Endothelial cell of umbilical vein (primary cell): ENCODE measurements at regions not wholly inside any gene's neighbourhood (a gene's known extent, or its start where the extent isn't known, plus 50 kb on each side); places are given as distances from the start of the nearest gene placed in this dataset.

ENCODE experiments used
- BruUV-seq: library from RNA; stranded (reverse); fragments of 400-500 nt; replicated peaks from 2 replicates; lab custom pipeline; 2021; lab: Mats Ljungman, UMichigan
- CTCF ChIA-PET: fragments of 300-600, 350-600 bp; sonication (Branson Sonifier 250); formaldehyde crosslinking; loops from one replicate; lab custom pipeline; 2021; ENCODE audit warnings: antibody characterized with exemption, inconsistent platforms; lab: Charles Lee
- POLR2A ChIA-PET: fragments of 300-600, 350-600 bp; sonication (Branson Sonifier 250); formaldehyde crosslinking; loops from one replicate; lab custom pipeline; 2021; ENCODE audit warnings: antibody characterized with exemption, inconsistent platforms; lab: Charles Lee
- DNase-seq: peaks from one replicate; pipeline ENCODE4 v3.0.0-alpha.2; 2011; ENCODE audit warnings: low read depth, low spot score
- FAIRE-seq: peaks from 2 replicates; lab custom pipeline; 2011; peaks lifted over from hg19 to GRCh38; lab: Jason Lieb, UNC
- H2AFZ ChIP-seq: 2 replicates; pipeline ENCODE4 v1.6.0; 2012; ENCODE audit warnings: low read depth, low read length, control low read depth, inconsistent platforms
- H3K27ac ChIP-seq: 2 replicates; pipeline ENCODE4 v1.5.1; 2011; ENCODE audit warnings: low read depth, mild to moderate bottlenecking, control low read depth, low read length, moderate library complexity; ENCODE audit not compliant: insufficient read depth
- H3K27me3 ChIP-seq, 2 experiments: 2 replicates each; pipeline versions ENCODE4 v1.6.0 to v1.6.1; 2011; ENCODE audit warnings: low read length in 2 of 2, mixed read lengths in 1 of 2; ENCODE audit not compliant: control insufficient read depth in 2 of 2, insufficient read depth in 2 of 2
- H3K36me3 ChIP-seq, 2 experiments: 2 replicates in 1 of 2; 3 replicates in 1 of 2; pipeline ENCODE4 v1.5.1; 2011; ENCODE audit warnings: low read length in 2 of 2, mild to moderate bottlenecking in 1 of 2, moderate library complexity in 1 of 2; ENCODE audit not compliant: control insufficient read depth in 2 of 2, insufficient read depth in 2 of 2; ENCODE audit errors: extremely low read depth in 1 of 2
- H3K4me1 ChIP-seq: 3 replicates; pipeline ENCODE4 v1.5.1; 2011; ENCODE audit warnings: mild to moderate bottlenecking, low read length; ENCODE audit not compliant: control insufficient read depth, insufficient read depth; ENCODE audit errors: extremely low read depth
- H3K4me2 ChIP-seq: 2 replicates; pipeline ENCODE4 v1.6.1; 2011; ENCODE audit warnings: low read length, control low read depth, mixed read lengths; ENCODE audit not compliant: insufficient read depth
- H3K4me3 ChIP-seq, 3 experiments: fragments of 200-600 bp in 1 of 3; sonication (generic), shearing (Covaris generic) in 1 of 3; replicated peaks in 1 of 3; 2 replicates each; pipeline ENCODE4 v1.5.1; 2011 to 2016; ENCODE audit warnings: control low read depth in 3 of 3, low read length in 3 of 3, mild to moderate bottlenecking in 2 of 3, inconsistent platforms in 1 of 3, low read depth in 1 of 3, moderate library complexity in 1 of 3; ENCODE audit not compliant: insufficient read depth in 1 of 3
- H3K79me2 ChIP-seq: 2 replicates; pipeline ENCODE4 v1.6.0; 2012; ENCODE audit warnings: low read length, inconsistent platforms; ENCODE audit not compliant: control insufficient read depth, insufficient read depth
- H3K9ac ChIP-seq: replicated peaks from 2 replicates; pipeline ENCODE3; 2011; ENCODE audit warnings: low read length, control low read depth; ENCODE audit not compliant: insufficient read depth; ENCODE audit errors: extremely low read depth
- H3K9me1 ChIP-seq: replicated peaks from 3 replicates; pipeline ENCODE4 v1.6.0; 2011; ENCODE audit warnings: mild to moderate bottlenecking, low read length; ENCODE audit not compliant: control insufficient read depth, insufficient read depth; ENCODE audit errors: extremely low read depth
- H3K9me3 ChIP-seq: replicated peaks from 2 replicates; pipeline ENCODE4 v1.5.1; 2012; ENCODE audit warnings: low read length, inconsistent platforms; ENCODE audit not compliant: control insufficient read depth, insufficient read depth
- H4K20me1 ChIP-seq: replicated peaks from 2 replicates; pipeline ENCODE3; 2011; ENCODE audit warnings: mild to moderate bottlenecking, low read length; ENCODE audit not compliant: control insufficient read depth, insufficient read depth; ENCODE audit errors: extremely low read depth
- EZH2 ChIP-seq: IDR thresholded peaks from 2 replicates; pipeline ENCODE4 v1.6.1; 2012; ENCODE audit warnings: borderline replicate concordance, low read depth, mild to moderate bottlenecking, moderate library complexity, low read length, inconsistent platforms; ENCODE audit not compliant: severe bottlenecking
- FOS ChIP-seq: IDR thresholded peaks from 2 replicates; pipeline ENCODE4 v1.6.1; 2011; ENCODE audit warnings: mild to moderate bottlenecking, low read length, moderate library complexity, borderline replicate concordance; ENCODE audit not compliant: insufficient read depth
- GATA2 ChIP-seq: IDR thresholded peaks from 2 replicates; pipeline ENCODE4 v1.7.0; 2011; ENCODE audit warnings: low read depth, mild to moderate bottlenecking, moderate library complexity, mixed read lengths, low read length; ENCODE audit not compliant: insufficient read length, insufficient read depth
- JUN ChIP-seq: IDR thresholded peaks from 2 replicates; pipeline ENCODE4 v1.6.1; 2011; ENCODE audit warnings: borderline replicate concordance, low read depth; ENCODE audit not compliant: insufficient read length, insufficient read depth
- MYC ChIP-seq: IDR thresholded peaks from one replicate; pipeline ENCODE4 v1.6.1; 2011; ENCODE audit warnings: mild to moderate bottlenecking, low read depth, low read length
- POLR2A ChIP-seq: IDR thresholded peaks from 2 replicates; pipeline ENCODE4 v1.6.1; 2012; ENCODE audit warnings: low read depth, mild to moderate bottlenecking, control low read depth, low read length
- POLR2AphosphoS5 ChIP-seq: IDR thresholded peaks from 2 replicates; pipeline ENCODE4 v1.6.1; 2012; ENCODE audit warnings: low read depth, mild to moderate bottlenecking, control low read depth, low read length, moderate library complexity; ENCODE audit not compliant: insufficient read depth
- dilution Hi-C: fragments of 300-500 bp; cut with MboI; formaldehyde crosslinking; loops from one replicate; pipeline ENCODE4 v1.15.0; 2019; ENCODE audit warnings: low sequenced_read_pairs; ENCODE audit not compliant: extremely low pct_ligation_motif_present
- intact Hi-C: fragments of 100-400 bp; cut with micrococcal nuclease; formaldehyde crosslinking; loops from one replicate; pipeline ENCODE4 v1.10.0; 2022
- TF ChIP-seq, protein P1 (sequence below): IDR thresholded peaks from 2 replicates; pipeline ENCODE4 v1.6.1; 2011; ENCODE audit not compliant: insufficient read depth, insufficient read length
- TF ChIP-seq, protein P2 (sequence below), 2 donors: IDR thresholded peaks; 1 replicate in 1 of 2; 2 replicates in 1 of 2; pipeline ENCODE4 v1.5.1; 2011; ENCODE audit warnings: low read length in 2 of 2, mild to moderate bottlenecking in 2 of 2, moderate library complexity in 2 of 2, control low read depth in 1 of 2, inconsistent platforms in 1 of 2, low read depth in 1 of 2; ENCODE audit not compliant: insufficient read depth in 1 of 2; ENCODE audit errors: extremely low read depth in 1 of 2

DNA sequence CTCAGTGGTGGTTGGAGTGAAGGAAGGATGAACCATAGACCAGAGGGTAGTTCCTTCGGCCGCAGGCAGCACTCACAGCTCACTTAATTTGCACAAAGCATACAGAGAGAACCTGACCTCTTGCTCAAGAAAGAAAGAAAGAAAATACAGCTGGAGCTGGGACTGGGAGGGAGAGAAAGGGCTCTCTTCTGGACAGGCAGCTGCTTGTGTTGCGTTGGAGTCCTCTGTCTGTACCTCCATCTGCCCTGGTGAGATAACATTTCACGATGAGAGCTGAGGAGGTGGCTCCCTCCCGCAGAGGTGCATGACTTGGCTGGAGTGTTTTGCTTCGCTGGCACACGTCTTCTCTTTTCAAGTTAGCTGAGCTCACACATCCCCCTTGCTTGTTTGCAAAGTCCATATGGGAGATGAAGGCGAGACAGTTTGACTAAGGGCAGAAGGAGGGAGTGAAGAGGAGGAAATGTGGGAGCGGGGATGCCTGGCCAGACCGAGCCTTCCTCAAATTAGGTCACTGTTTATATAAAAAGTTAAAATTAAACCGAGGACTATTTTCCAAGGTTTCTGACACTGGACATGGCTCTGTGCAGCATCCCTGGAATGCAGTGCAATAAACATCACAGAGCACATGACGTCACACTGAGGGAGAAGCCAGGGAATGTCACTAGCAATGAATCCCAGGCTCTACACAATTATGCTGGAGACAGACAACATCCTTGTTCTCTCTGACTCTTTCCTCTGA, 359.4 kb downstream of the CD83 start:
- intact Hi-C loops: no loop called here
- CTCF ChIA-PET: no interaction called here
- TF ChIP-seq, protein P1, sequence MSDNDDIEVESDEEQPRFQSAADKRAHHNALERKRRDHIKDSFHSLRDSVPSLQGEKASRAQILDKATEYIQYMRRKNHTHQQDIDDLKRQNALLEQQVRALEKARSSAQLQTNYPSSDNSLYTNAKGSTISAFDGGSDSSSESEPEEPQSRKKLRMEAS: no peak
- TF ChIP-seq MYC (no peak), POLR2AphosphoS5 (no peak), GATA2 (no peak), POLR2A (no peak), EZH2 (no peak), FOS (no peak), JUN (no peak)
- TF ChIP-seq, protein P2, sequence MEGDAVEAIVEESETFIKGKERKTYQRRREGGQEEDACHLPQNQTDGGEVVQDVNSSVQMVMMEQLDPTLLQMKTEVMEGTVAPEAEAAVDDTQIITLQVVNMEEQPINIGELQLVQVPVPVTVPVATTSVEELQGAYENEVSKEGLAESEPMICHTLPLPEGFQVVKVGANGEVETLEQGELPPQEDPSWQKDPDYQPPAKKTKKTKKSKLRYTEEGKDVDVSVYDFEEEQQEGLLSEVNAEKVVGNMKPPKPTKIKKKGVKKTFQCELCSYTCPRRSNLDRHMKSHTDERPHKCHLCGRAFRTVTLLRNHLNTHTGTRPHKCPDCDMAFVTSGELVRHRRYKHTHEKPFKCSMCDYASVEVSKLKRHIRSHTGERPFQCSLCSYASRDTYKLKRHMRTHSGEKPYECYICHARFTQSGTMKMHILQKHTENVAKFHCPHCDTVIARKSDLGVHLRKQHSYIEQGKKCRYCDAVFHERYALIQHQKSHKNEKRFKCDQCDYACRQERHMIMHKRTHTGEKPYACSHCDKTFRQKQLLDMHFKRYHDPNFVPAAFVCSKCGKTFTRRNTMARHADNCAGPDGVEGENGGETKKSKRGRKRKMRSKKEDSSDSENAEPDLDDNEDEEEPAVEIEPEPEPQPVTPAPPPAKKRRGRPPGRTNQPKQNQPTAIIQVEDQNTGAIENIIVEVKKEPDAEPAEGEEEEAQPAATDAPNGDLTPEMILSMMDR (IDR thresholded peaks at IDR 0.05; ENCODE audit: extremely low read depth in 1 of 2, insufficient read depth in 1 of 2, low read depth in 1 of 2, low read length in 2 of 2): no peak
- FAIRE-seq: no peak
- Histone ChIP-seq H3K36me3 (no peaks in the 10 kb centered on the region), H3K4me1 (no peaks in the 10 kb centered on the region), H3K9me1 (no peaks in the 10 kb centered on the region), H3K27ac (no peak overlapping the region), H3K9me3 (peaks cover 5% of the 10 kb centered on the region), H3K4me2 (no peak overlapping the region), H2AFZ (no peak overlapping the region), H3K9ac (no peak overlapping the region), H3K79me2 (no peaks in the 10 kb centered on the region), H3K27me3 (no peaks in the 10 kb centered on the region), H4K20me1 (no peaks in the 10 kb centered on the region), H3K4me3 (no peak overlapping the region)
- POLR2A ChIA-PET: no interaction called here
- DNase-seq: no peak
- BruUV-seq: no TSS peak
- dilution Hi-C loops: no loop called here
